Breast epithelium (tissue), 3 donors: ENCODE measurements at regions not wholly inside any gene's neighbourhood (a gene's known extent, or its start where the extent isn't known, plus 50 kb on each side); places are given as distances from the start of the nearest gene placed in this dataset.

Experiments used
- POLR2A ChIP-seq: fragments of 450-650 bp; IDR thresholded peaks from one replicate; pipeline ENCODE4 v1.6.1; 2016; ENCODE audit warnings: antibody characterized with exemption, mild to moderate bottlenecking, moderate library complexity
- TF ChIP-seq, protein P1 (sequence below), 3 donors: fragments of 450-650 bp; IDR thresholded peaks; one replicate each; pipeline ENCODE4 v1.5.1; 2016 to 2017; ENCODE audit warnings: antibody characterized with exemption in 3 of 3, mild to moderate bottlenecking in 3 of 3, moderate library complexity in 3 of 3

- TF ChIP-seq, protein P1, sequence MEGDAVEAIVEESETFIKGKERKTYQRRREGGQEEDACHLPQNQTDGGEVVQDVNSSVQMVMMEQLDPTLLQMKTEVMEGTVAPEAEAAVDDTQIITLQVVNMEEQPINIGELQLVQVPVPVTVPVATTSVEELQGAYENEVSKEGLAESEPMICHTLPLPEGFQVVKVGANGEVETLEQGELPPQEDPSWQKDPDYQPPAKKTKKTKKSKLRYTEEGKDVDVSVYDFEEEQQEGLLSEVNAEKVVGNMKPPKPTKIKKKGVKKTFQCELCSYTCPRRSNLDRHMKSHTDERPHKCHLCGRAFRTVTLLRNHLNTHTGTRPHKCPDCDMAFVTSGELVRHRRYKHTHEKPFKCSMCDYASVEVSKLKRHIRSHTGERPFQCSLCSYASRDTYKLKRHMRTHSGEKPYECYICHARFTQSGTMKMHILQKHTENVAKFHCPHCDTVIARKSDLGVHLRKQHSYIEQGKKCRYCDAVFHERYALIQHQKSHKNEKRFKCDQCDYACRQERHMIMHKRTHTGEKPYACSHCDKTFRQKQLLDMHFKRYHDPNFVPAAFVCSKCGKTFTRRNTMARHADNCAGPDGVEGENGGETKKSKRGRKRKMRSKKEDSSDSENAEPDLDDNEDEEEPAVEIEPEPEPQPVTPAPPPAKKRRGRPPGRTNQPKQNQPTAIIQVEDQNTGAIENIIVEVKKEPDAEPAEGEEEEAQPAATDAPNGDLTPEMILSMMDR (IDR thresholded peaks at IDR 0.05): no peak
- TF ChIP-seq POLR2A: no peak
These were observed 58.3 kb downstream of the PDHA2 start for GRCh38 chr4:95898226-95898625.
